Prostate gland (tissue), 2 donors: ENCODE measurements at regions not wholly inside any gene's neighbourhood (a gene's known extent, or its start where the extent isn't known, plus 50 kb on each side); places are given as distances from the start of the nearest gene placed in this dataset.

Experiments
- DNase-seq: peaks from one replicate; pipeline ENCODE4 v3.0.0-alpha.2; 2019; ENCODE audit warnings: low spot score
- H3K27ac ChIP-seq, 2 donors: fragments of 200-600 bp; sonication (generic); 2 replicates each; pipeline ENCODE4 v1.5.1; 2017 to 2019
- H3K27me3 ChIP-seq: fragments of 200-600 bp; sonication (generic); replicated peaks from 2 replicates; pipeline ENCODE4 v1.5.1; 2019; ENCODE audit not compliant: insufficient read depth
- H3K36me3 ChIP-seq, 2 donors: fragments of 200-600 bp; sonication (generic); 1 replicate in 1 of 2; 2 replicates in 1 of 2; pipeline versions ENCODE4 v1.5.1 to v1.8.1; 2017 to 2019
- H3K4me1 ChIP-seq: fragments of 200-600 bp; sonication (generic); replicated peaks from 2 replicates; pipeline ENCODE4 v1.5.1; 2019
- H3K4me3 ChIP-seq, 2 donors: fragments of 200-600 bp; sonication (generic); 2 replicates each; pipeline ENCODE4 v1.5.1; 2017 to 2019
- H3K9me3 ChIP-seq: fragments of 200-600 bp; sonication (generic); 2 replicates; pipeline ENCODE4 v1.5.1; 2017
- POLR2A ChIP-seq: fragments of 450-650 bp; IDR thresholded peaks from one replicate; pipeline ENCODE4 v1.6.1; 2016; ENCODE audit warnings: antibody characterized with exemption, mild to moderate bottlenecking
- POLR2AphosphoS5 ChIP-seq: sonication (generic); formaldehyde crosslinking; IDR thresholded peaks from one replicate; pipeline ENCODE4 v1.6.1; 2017; ENCODE audit warnings: antibody characterized with exemption
- WGBS: methylation state at CpG from one replicate; pipeline ENCODE4 v1.1.5; 2018; 5-methylcytosine and 5-hydroxymethylcytosine counted together
- intact Hi-C: fragments of 100-400 bp; cut with DNase I; formaldehyde crosslinking; loops from one replicate; pipeline ENCODE4 v1.14.2; 2022
- TF ChIP-seq, protein P1 (sequence below), 4 experiments: fragments of 200-600 bp in 2 of 4; fragments of 450-650 bp in 2 of 4; sonication (generic) in 2 of 4; IDR thresholded peaks; 1 replicate in 3 of 4; 2 replicates in 1 of 4; pipeline ENCODE4 v1.5.1; 2016 to 2019; ENCODE audit warnings: antibody characterized with exemption in 4 of 4, mild to moderate bottlenecking in 2 of 4, moderate library complexity in 2 of 4

DNA sequence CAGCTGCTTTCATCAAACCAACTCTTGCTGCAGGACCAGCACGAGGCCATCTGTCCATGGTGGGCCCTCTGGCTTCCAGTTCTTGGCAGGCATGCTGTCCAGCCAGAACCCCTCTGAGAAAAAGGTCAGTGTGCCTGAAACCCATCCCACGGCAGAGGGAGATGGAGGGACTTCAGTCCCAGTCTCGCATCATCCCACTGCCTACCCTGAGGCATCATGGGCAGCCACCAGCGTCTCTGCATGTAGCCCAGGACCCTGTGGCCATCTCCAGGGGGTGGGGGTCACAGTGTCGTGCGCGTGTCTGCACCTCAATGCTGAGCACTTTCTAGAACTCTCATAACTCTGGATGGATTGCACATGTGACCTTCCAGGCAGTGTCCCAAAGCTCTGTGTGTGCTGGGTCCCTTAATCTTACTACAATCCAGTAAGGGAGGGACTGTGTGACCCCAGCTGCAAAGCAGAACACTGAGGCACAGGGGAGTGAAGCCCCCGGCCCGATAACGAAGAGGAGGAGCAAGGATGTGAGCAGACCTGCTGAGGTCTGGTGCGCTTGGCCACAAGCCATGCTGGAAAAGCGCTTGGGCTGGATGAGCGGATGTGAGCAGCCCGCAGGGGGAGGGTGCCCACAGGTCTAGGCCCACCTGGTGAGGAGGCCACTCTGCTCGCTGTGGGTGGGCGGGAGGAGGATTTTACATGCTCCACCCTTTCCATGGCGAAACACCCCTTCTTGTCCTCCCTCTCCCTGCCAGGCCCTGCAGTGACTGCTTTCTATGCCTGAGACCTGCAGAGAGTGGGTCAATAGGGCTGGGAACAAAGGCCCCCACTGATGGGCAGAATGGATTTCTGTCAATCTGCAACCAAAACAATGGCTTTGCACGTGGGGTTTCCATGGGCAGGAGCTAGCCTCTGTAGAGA, 1401.0 kb downstream of the BRD1 start:
- H3K27ac ChIP-seq: no peak overlapping the region
- no peaks in the 10 kb centered on the region for H3K27me3 ChIP-seq
- intact Hi-C loops: no loop called here
- H3K36me3 ChIP-seq: no peaks in the 10 kb centered on the region
- no peaks in the 10 kb centered on the region for H3K9me3 ChIP-seq
- no peaks in the 10 kb centered on the region for H3K4me1 ChIP-seq
- no peak overlapping the region for H3K4me3 ChIP-seq
- 73% methylated on average over 18 of the region's 18 CpGs for WGBS
- no peak for DNase-seq
- TF ChIP-seq POLR2A (no peak), POLR2AphosphoS5 (no peak)
- TF ChIP-seq, protein P1, sequence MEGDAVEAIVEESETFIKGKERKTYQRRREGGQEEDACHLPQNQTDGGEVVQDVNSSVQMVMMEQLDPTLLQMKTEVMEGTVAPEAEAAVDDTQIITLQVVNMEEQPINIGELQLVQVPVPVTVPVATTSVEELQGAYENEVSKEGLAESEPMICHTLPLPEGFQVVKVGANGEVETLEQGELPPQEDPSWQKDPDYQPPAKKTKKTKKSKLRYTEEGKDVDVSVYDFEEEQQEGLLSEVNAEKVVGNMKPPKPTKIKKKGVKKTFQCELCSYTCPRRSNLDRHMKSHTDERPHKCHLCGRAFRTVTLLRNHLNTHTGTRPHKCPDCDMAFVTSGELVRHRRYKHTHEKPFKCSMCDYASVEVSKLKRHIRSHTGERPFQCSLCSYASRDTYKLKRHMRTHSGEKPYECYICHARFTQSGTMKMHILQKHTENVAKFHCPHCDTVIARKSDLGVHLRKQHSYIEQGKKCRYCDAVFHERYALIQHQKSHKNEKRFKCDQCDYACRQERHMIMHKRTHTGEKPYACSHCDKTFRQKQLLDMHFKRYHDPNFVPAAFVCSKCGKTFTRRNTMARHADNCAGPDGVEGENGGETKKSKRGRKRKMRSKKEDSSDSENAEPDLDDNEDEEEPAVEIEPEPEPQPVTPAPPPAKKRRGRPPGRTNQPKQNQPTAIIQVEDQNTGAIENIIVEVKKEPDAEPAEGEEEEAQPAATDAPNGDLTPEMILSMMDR (IDR thresholded peaks at IDR 0.05): no peak

DNA sequence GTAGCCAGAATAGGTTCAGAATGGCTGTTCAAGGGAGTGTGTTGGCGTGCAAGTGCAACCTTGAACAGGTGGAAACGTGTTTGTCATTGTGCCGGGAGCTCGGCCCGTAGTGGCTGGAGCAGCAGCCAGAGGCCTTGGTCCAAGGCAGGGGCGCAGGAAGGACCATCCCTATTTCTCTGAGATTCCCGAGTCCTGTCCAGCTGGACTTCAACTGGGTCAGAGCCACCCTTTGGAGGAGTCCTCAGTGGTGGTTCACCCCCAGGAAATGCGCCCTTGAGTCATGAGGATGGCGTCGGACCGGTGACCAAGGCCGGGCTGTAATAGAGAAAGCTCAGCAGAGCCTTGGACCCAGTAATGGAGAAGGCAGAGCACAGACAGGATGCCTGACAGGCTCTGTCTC, 1402.0 kb downstream of the BRD1 start:
- no peak for DNase-seq

DNA sequence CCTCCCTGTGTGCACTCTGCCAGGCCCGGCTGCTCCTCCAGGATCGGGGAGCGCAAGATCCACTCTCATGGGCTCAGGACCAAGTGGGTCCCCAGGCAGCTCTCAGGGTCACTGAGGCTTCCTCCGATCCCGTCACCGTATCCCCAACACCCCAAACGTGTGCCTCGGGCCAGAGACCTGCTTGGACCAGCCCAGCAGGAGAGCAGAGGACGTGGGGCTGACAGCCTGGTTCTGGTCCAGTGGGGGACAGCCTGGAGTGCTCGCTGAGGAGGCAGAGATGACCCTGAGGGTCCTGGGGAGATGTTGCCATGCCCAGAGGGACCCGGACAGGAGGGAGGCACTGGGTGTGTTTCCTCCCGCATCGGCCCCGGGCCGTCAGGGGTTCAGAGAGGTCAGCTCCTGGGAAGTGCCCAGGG, 1402.6 kb downstream of the BRD1 start:
- no peaks in the 10 kb centered on the region for H3K36me3 ChIP-seq
- no peak overlapping the region for H3K27ac ChIP-seq
- H3K4me3 ChIP-seq: no peak overlapping the region
- WGBS: 98% methylated on average over 14 of the region's 15 CpGs
- no peaks in the 10 kb centered on the region for H3K4me1 ChIP-seq
- TF ChIP-seq POLR2AphosphoS5: no peak
- TF ChIP-seq, protein P1 (IDR thresholded peaks at IDR 0.05): no peak
- TF ChIP-seq POLR2A: no peak
- H3K9me3 ChIP-seq: no peaks in the 10 kb centered on the region
- no peak for DNase-seq
- intact Hi-C loops: no loop called here
- no peaks in the 10 kb centered on the region for H3K27me3 ChIP-seq

More for the DNA sequence above, 1402.0 kb downstream of the BRD1 start:
- Histone ChIP-seq H3K36me3 (no peaks in the 10 kb centered on the region), H3K9me3 (no peaks in the 10 kb centered on the region), H3K27ac (no peak overlapping the region), H3K27me3 (no peaks in the 10 kb centered on the region), H3K4me1 (no peaks in the 10 kb centered on the region), H3K4me3 (no peak overlapping the region)
- TF ChIP-seq, protein P1 (IDR thresholded peaks at IDR 0.05): no peak
- TF ChIP-seq POLR2A (no peak), POLR2AphosphoS5 (no peak)
- intact Hi-C loops: no loop called here
- 88% methylated on average over 12 of the region's 12 CpGs for WGBS

DNA sequence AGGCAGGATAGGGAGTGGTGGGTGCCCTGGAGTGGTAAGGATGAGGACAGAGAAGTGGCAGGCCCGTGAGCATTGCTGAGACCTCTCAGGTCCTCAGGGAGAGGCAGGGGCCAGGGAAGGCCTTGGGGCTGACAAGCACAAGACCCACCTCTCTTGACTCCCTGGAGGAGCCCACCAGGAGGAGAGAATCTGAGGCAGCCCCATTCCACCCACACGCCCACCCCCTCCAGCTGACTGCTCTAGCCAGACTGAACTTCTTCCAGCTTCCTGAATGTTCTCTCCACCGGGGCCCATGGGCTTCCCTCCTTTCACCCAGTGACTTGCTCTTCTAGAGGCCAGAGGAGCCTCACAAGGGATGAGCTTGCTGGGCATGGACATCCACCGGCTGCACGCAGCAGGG, 1403.0 kb downstream of the BRD1 start:
- TF ChIP-seq, protein P1 (IDR thresholded peaks at IDR 0.05): no peak
- no peak for TF ChIP-seq POLR2AphosphoS5
- TF ChIP-seq POLR2A: no peak
- intact Hi-C loops: no loop called here
- Histone ChIP-seq H3K36me3 (no peaks in the 10 kb centered on the region), H3K9me3 (no peaks in the 10 kb centered on the region), H3K4me1 (no peaks in the 10 kb centered on the region), H3K4me3 (no peak overlapping the region), H3K27me3 (no peaks in the 10 kb centered on the region), H3K27ac (no peak overlapping the region)
- 75% methylated on average over 5 of the region's 5 CpGs for WGBS
- DNase-seq: no peak

DNA sequence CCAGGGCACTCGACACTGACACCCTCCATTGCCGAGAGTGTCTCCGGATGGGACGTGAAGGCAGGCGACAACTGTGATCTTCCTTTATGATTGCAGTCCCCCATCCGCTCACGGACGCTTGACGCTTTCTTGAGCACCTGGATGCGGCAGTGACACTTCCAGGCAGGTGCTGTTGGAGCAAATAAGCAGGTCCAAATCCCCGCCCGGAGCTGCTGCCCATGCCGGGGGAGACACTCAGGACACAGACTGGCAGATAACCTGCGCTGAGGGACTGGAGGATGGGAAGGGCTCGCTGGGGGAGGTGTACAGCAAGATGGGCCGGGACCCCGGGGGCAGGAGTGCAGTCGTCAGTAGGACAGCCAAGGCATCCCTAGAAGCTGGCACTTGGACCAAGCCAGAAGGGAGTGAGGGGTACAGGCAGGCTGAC, 1403.5 kb downstream of the BRD1 start:
- DNase-seq: no peak
- intact Hi-C loops: no loop called here
- TF ChIP-seq POLR2AphosphoS5: no peak
- TF ChIP-seq, protein P1 (IDR thresholded peaks at IDR 0.05): no peak
- TF ChIP-seq POLR2A: no peak
- Histone ChIP-seq H3K4me3 (no peak overlapping the region), H3K27me3 (no peaks in the 10 kb centered on the region), H3K4me1 (no peaks in the 10 kb centered on the region), H3K9me3 (no peaks in the 10 kb centered on the region), H3K27ac (no peak overlapping the region), H3K36me3 (no peaks in the 10 kb centered on the region)
- 90% methylated on average over 18 of the region's 18 CpGs for WGBS
